OCI-LY1 (cell line): ENCODE measurements at regions not wholly inside any gene's neighbourhood (a gene's known extent, or its start where the extent isn't known, plus 50 kb on each side); places are given as distances from the start of the nearest gene placed in this dataset.

Source experiments
- EZH2 ChIP-seq: fragments of 200-600 bp; sonication (generic), shearing (Covaris generic); IDR thresholded peaks from 2 replicates; pipeline ENCODE4 v1.8.0; 2017; ENCODE audit warnings: borderline replicate concordance, mixed run types, mild to moderate bottlenecking, antibody characterized with exemption, low read length, moderate library complexity, mixed read lengths
- TF ChIP-seq, protein P1 (sequence below): fragments of 200-600 bp; sonication (generic), shearing (Covaris generic); IDR thresholded peaks from 2 replicates; pipeline ENCODE4 v1.5.1; 2017; ENCODE audit warnings: mild to moderate bottlenecking, antibody characterized with exemption, low read length, moderate library complexity, mixed read lengths

DNA sequence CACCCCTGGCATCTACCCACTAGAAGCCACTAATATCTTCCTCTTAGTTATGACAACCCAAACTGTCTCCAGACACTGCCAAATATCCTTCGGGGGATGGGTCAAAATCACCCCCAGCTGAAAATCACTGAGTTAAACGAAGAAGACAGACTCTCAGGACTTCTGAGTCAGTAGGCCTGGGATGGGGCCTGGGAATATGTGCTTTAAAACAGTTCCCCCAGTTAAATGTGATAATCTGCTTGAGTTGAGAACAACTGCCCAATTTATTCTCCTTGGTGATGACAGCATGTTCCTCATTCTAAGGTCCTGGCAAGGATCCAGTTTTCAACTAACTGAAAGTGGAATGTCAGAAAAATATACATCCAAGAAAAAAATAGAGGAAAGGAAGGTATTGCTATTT is 52.4 kb downstream of the CBLL2 start:
- TF ChIP-seq EZH2 = no peak
- TF ChIP-seq, protein P1, sequence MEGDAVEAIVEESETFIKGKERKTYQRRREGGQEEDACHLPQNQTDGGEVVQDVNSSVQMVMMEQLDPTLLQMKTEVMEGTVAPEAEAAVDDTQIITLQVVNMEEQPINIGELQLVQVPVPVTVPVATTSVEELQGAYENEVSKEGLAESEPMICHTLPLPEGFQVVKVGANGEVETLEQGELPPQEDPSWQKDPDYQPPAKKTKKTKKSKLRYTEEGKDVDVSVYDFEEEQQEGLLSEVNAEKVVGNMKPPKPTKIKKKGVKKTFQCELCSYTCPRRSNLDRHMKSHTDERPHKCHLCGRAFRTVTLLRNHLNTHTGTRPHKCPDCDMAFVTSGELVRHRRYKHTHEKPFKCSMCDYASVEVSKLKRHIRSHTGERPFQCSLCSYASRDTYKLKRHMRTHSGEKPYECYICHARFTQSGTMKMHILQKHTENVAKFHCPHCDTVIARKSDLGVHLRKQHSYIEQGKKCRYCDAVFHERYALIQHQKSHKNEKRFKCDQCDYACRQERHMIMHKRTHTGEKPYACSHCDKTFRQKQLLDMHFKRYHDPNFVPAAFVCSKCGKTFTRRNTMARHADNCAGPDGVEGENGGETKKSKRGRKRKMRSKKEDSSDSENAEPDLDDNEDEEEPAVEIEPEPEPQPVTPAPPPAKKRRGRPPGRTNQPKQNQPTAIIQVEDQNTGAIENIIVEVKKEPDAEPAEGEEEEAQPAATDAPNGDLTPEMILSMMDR = no peak
